H1 (cell line): ENCODE measurements at regions not wholly inside any gene's neighbourhood (a gene's known extent, or its start where the extent isn't known, plus 50 kb on each side); places are given as distances from the start of the nearest gene placed in this dataset.

Source experiments
- CTCF ChIA-PET: fragments of 300-600 bp; sonication (Branson Sonifier 250); formaldehyde crosslinking; loops from one replicate; lab custom pipeline; 2021; ENCODE audit not compliant: partially characterized antibody; lab: Charles Lee
- POLR2A ChIA-PET: fragments of 300-600 bp; sonication (Branson Sonifier 250); formaldehyde crosslinking; loops from one replicate; lab custom pipeline; 2021; ENCODE audit warnings: inconsistent platforms; ENCODE audit not compliant: partially characterized antibody; lab: Charles Lee
- DNase-seq, 2 experiments: peaks; one replicate each; pipeline versions ENCODE4 v3.0.0 to v3.0.0-alpha.2; 2010 to 2022; ENCODE audit warnings: low spot score in 2 of 2, low read depth in 1 of 2, mixed read lengths in 1 of 2
- FAIRE-seq: peaks from 2 replicates; lab custom pipeline; 2011; peaks lifted over from hg19 to GRCh38; lab: Jason Lieb, UNC
- H2AFZ ChIP-seq: 2 replicates; pipeline ENCODE4 v1.8.1; 2012; ENCODE audit warnings: low read length, inconsistent platforms
- H2AK5ac ChIP-seq: 2 replicates; pipeline ENCODE4 v1.6.1; 2013; ENCODE audit warnings: low read depth, low read length
- H2BK120ac ChIP-seq: replicated peaks from 2 replicates; pipeline ENCODE3; 2013; ENCODE audit warnings: low read depth, low read length, inconsistent platforms
- H2BK12ac ChIP-seq: 2 replicates; pipeline ENCODE4 v1.6.1; 2013; ENCODE audit warnings: low read depth, low read length
- H2BK15ac ChIP-seq: 2 replicates; pipeline ENCODE4 v1.6.1; 2013; ENCODE audit warnings: low read length
- H2BK20ac ChIP-seq: 2 replicates; pipeline ENCODE4 v1.6.1; 2013; ENCODE audit warnings: low read length
- H2BK5ac ChIP-seq: 2 replicates; pipeline ENCODE4 v1.6.1; 2013; ENCODE audit warnings: low read depth, low read length
- H3K14ac ChIP-seq: 2 replicates; pipeline ENCODE4 v1.6.1; 2013; ENCODE audit warnings: inconsistent platforms; ENCODE audit not compliant: insufficient read length
- H3K18ac ChIP-seq: 2 replicates; pipeline ENCODE4 v1.6.1; 2013; ENCODE audit warnings: low read length; ENCODE audit errors: extremely low read depth
- H3K23ac ChIP-seq: 2 replicates; pipeline ENCODE4 v1.6.1; 2013; ENCODE audit warnings: inconsistent platforms; ENCODE audit not compliant: insufficient read length
- H3K23me2 ChIP-seq: 2 replicates; pipeline ENCODE4 v1.6.1; 2013; ENCODE audit warnings: low read depth, low read length
- H3K27ac ChIP-seq: 2 replicates; pipeline ENCODE4 v1.6.1; 2011; ENCODE audit warnings: low read depth, low read length, inconsistent platforms
- H3K27me3 ChIP-seq, 4 experiments: replicated peaks in 1 of 4; 1 replicate in 1 of 4; 2 replicates in 3 of 4; pipeline versions ENCODE4 v1.6.1 to v1.8.1; 2011 to 2013; ENCODE audit warnings: low read length in 3 of 4, mild to moderate bottlenecking in 3 of 4, inconsistent platforms in 2 of 4, mixed read lengths in 2 of 4, moderate library complexity in 1 of 4; ENCODE audit not compliant: control insufficient read depth in 3 of 4, insufficient read depth in 3 of 4; ENCODE audit errors: extremely low read depth in 1 of 4
- H3K36me3 ChIP-seq, 4 experiments: 2 replicates each; pipeline versions ENCODE4 v1.6.1 to v1.8.1; 2011 to 2013; ENCODE audit warnings: mild to moderate bottlenecking in 4 of 4, low read length in 3 of 4, moderate library complexity in 2 of 4, control low read depth in 1 of 4, inconsistent platforms in 1 of 4; ENCODE audit not compliant: insufficient read depth in 4 of 4, control insufficient read depth in 2 of 4
- H3K4ac ChIP-seq: replicated peaks from 2 replicates; pipeline ENCODE3; 2013; ENCODE audit warnings: low read length, low read depth, mixed read lengths, inconsistent platforms; ENCODE audit not compliant: insufficient read length
- H3K4me1 ChIP-seq, 4 experiments: replicated peaks in 1 of 4; 1 replicate in 1 of 4; 2 replicates in 3 of 4; pipeline versions ENCODE4 v1.6.1 to v1.8.1; 2011 to 2013; ENCODE audit warnings: low read length in 3 of 4, inconsistent platforms in 2 of 4, mixed read lengths in 1 of 4; ENCODE audit not compliant: insufficient read depth in 4 of 4, control insufficient read depth in 3 of 4
- H3K4me2 ChIP-seq, 2 experiments: 2 replicates each; pipeline versions ENCODE4 v1.6.1 to v1.8.1; 2011 to 2013; ENCODE audit warnings: low read depth in 2 of 2, low read length in 2 of 2, control low read depth in 1 of 2, inconsistent platforms in 1 of 2, mild to moderate bottlenecking in 1 of 2; ENCODE audit not compliant: insufficient read depth in 1 of 2
- H3K4me3 ChIP-seq, 4 experiments: fragments of 200-600, 300-600 bp in 1 of 4; sonication (generic), shearing (Covaris generic), sonication (Bioruptor Twin) in 1 of 4; 2 replicates each; pipeline versions ENCODE4 v1.5.1 to v1.8.1; 2011 to 2016; ENCODE audit warnings: low read length in 4 of 4, low read depth in 3 of 4, control low read depth in 2 of 4, inconsistent platforms in 2 of 4, mild to moderate bottlenecking in 2 of 4, mixed read lengths in 1 of 4, moderate library complexity in 1 of 4; ENCODE audit not compliant: insufficient read depth in 2 of 4; ENCODE audit errors: extremely low read depth in 1 of 4
- H3K56ac ChIP-seq: replicated peaks from 2 replicates; pipeline ENCODE3; 2013; ENCODE audit warnings: low read depth, mild to moderate bottlenecking, mixed read lengths, low read length, inconsistent platforms; ENCODE audit not compliant: insufficient read length
- H3K79me1 ChIP-seq: 2 replicates; pipeline ENCODE4 v1.6.1; 2013; ENCODE audit warnings: low read depth, low read length, control low read depth
- H3K79me2 ChIP-seq, 2 experiments: 2 replicates each; pipeline versions ENCODE4 v1.6.1 to v1.8.1; 2012 to 2013; ENCODE audit warnings: low read length in 2 of 2, mild to moderate bottlenecking in 2 of 2, inconsistent platforms in 1 of 2; ENCODE audit not compliant: insufficient read depth in 2 of 2, control insufficient read depth in 1 of 2
- H3K9ac ChIP-seq, 4 experiments: replicated peaks in 1 of 4; 1 replicate in 1 of 4; 2 replicates in 3 of 4; pipeline versions ENCODE4 v1.6.1 to v1.8.1; 2011 to 2013; ENCODE audit warnings: low read depth in 3 of 4, low read length in 3 of 4, control low read depth in 2 of 4, mild to moderate bottlenecking in 2 of 4, moderate library complexity in 2 of 4, inconsistent platforms in 1 of 4; ENCODE audit errors: extremely low read depth in 1 of 4
- H3K9me3 ChIP-seq, 2 experiments: 2 replicates each; pipeline versions ENCODE4 v1.6.1 to v1.8.1; 2012 to 2013; ENCODE audit warnings: mild to moderate bottlenecking in 2 of 2, moderate library complexity in 2 of 2, control low read depth in 1 of 2, inconsistent platforms in 1 of 2, low read depth in 1 of 2, low read length in 1 of 2, mixed read lengths in 1 of 2; ENCODE audit not compliant: insufficient read depth in 2 of 2
- H4K20me1 ChIP-seq, 2 experiments: replicated peaks in 1 of 2; 2 replicates each; pipeline versions ENCODE3 to v1.8.1; 2011 to 2013; ENCODE audit warnings: inconsistent platforms in 2 of 2, low read length in 2 of 2, mild to moderate bottlenecking in 1 of 2; ENCODE audit not compliant: insufficient read depth in 2 of 2, control insufficient read depth in 1 of 2
- H4K5ac ChIP-seq: 2 replicates; pipeline ENCODE4 v1.6.1; 2013; ENCODE audit warnings: low read length, low read depth, mixed read lengths, inconsistent platforms; ENCODE audit not compliant: insufficient read length
- H4K8ac ChIP-seq: 2 replicates; pipeline ENCODE4 v1.8.0; 2013; ENCODE audit warnings: mild to moderate bottlenecking, moderate library complexity, low read length, inconsistent platforms; ENCODE audit not compliant: insufficient read depth; ENCODE audit errors: extremely low read depth
- H4K91ac ChIP-seq: replicated peaks from 2 replicates; pipeline ENCODE3; 2013; ENCODE audit warnings: low read length, mixed read lengths, inconsistent platforms; ENCODE audit not compliant: insufficient read length
- BCL11A ChIP-seq, 2 experiments: IDR thresholded peaks; one replicate each; pipeline ENCODE4 v1.6.1; 2011; ENCODE audit warnings: low read depth in 2 of 2, low read length in 2 of 2, mild to moderate bottlenecking in 2 of 2
- CBX8 ChIP-seq: fragments of 300-800, 300-1000 bp; sonication (generic); IDR thresholded peaks from 2 replicates; pipeline ENCODE4 v1.7.1; 2016; ENCODE audit warnings: low read depth, low read length, borderline replicate concordance
- CHD1 ChIP-seq: IDR thresholded peaks from 2 replicates; pipeline ENCODE4 v1.6.1; 2012; ENCODE audit warnings: low read depth, low read length, improper control_type of control experiment
- MAFK ChIP-seq: IDR thresholded peaks from 2 replicates; pipeline ENCODE4 v1.6.1; 2012; ENCODE audit warnings: low read depth, mild to moderate bottlenecking, improper control_type of control experiment, low read length
- SAP30 ChIP-seq: fragments of 300-600 bp; sonication (generic); IDR thresholded peaks from 2 replicates; pipeline ENCODE4 v1.7.1; 2012; ENCODE audit warnings: low read length, moderate library complexity, mild to moderate bottlenecking, inconsistent platforms; ENCODE audit not compliant: insufficient read depth, insufficient replicate concordance
- SIRT6 ChIP-seq: IDR thresholded peaks from one replicate; pipeline ENCODE4 v1.7.1; 2012; ENCODE audit warnings: low read length, inconsistent platforms
- SP4 ChIP-seq: IDR thresholded peaks from 2 replicates; pipeline ENCODE4 v1.6.1; 2012; ENCODE audit warnings: low read length, inconsistent platforms
- SRF ChIP-seq: IDR thresholded peaks from 2 replicates; pipeline ENCODE4 v1.6.1; 2011; ENCODE audit warnings: mild to moderate bottlenecking, low read depth, low read length, moderate library complexity
- TAF7 ChIP-seq: optimal IDR thresholded peaks from 2 replicates; pipeline ENCODE3; 2011; ENCODE audit warnings: low read depth, mild to moderate bottlenecking, inconsistent platforms, low read length, moderate library complexity, borderline replicate concordance
- TBP ChIP-seq: IDR thresholded peaks from 2 replicates; pipeline ENCODE4 v1.6.1; 2011; ENCODE audit warnings: low read depth, low read length, improper control_type of control experiment
- YY1 ChIP-seq: IDR thresholded peaks from 2 replicates; pipeline ENCODE4 v1.6.1; 2011; ENCODE audit warnings: low read depth, mild to moderate bottlenecking, low read length
- WGBS, 2 experiments: shearing (Covaris generic) in 1 of 2; methylation state at CpG; one replicate each; pipeline versions ENCODE4 v1.1.6 to v1.1.7; 2013 to 2015; ENCODE audit warnings: low lambda C conversion rate in 2 of 2, mixed read lengths in 2 of 2, inconsistent platforms in 1 of 2, low coverage in 1 of 2, missing lambda C conversion rate in 1 of 2; ENCODE audit not compliant: insufficient replicate concordance in 2 of 2, insufficient coverage in 1 of 2, insufficient read length in 1 of 2; ENCODE audit errors: extremely low coverage in 1 of 2, missing lambda C conversion rate in 1 of 2; 5-methylcytosine and 5-hydroxymethylcytosine counted together

- H4K5ac ChIP-seq: no peak overlapping the region
- H3K18ac ChIP-seq: no peak overlapping the region
- H2BK120ac ChIP-seq: no peak overlapping the region
- no peaks in the 10 kb centered on the region for H4K20me1 ChIP-seq
- 50% methylated on average over 3 of the region's 3 CpGs; no CpG with 5 or more reads in 1 of the 2 experiments for WGBS, 2 experiments
- H3K23ac ChIP-seq: no peak overlapping the region
- peaks cover 0 to 7% (median 0%) of the 10 kb centered on the region in 4 experiments; a peak in 1 of 7 replicates for H3K4me1 ChIP-seq
- H2BK12ac ChIP-seq: no peak overlapping the region
- no peak overlapping the region for H3K56ac ChIP-seq
- ChIA-PET CTCF (no interaction called here), POLR2A (no interaction called here)
- H4K91ac ChIP-seq: no peak overlapping the region
- no peak overlapping the region for H2AFZ ChIP-seq
- no peak overlapping the region for H3K14ac ChIP-seq
- H3K79me1 ChIP-seq: no peaks in the 10 kb centered on the region
- no peak overlapping the region for H3K4ac ChIP-seq
- TF ChIP-seq TBP (no peak), SIRT6 (no peak), MAFK (no peak), TAF7 (no peak), CBX8 (no peak), BCL11A (IDR thresholded peaks at IDR 0.05; ENCODE audit: low read depth in 2 of 2, low read length in 2 of 2) (no peak), CHD1 (no peak), YY1 (no peak), SAP30 (no peak), SRF (no peak), SP4 (no peak)
- H3K27ac ChIP-seq: no peak overlapping the region
- no peak overlapping the region for H3K4me3 ChIP-seq
- H3K4me2 ChIP-seq: peak overlapping the region in 1 of 2 experiments; percentile 8; a peak in 1 of 4 replicates
- H3K36me3 ChIP-seq: no peaks in the 10 kb centered on the region
- H3K79me2 ChIP-seq: no peaks in the 10 kb centered on the region
- H3K23me2 ChIP-seq: no peaks in the 10 kb centered on the region
- H2BK5ac ChIP-seq: no peak overlapping the region
- no peak overlapping the region for H2BK20ac ChIP-seq
- no peaks in the 10 kb centered on the region for H3K9me3 ChIP-seq
- DNase-seq: no peak
- no peak overlapping the region for H2BK15ac ChIP-seq
- H2AK5ac ChIP-seq: no peak overlapping the region
- no peak overlapping the region for H4K8ac ChIP-seq
- H3K9ac ChIP-seq: no peak overlapping the region
- H3K27me3 ChIP-seq: no peaks in the 10 kb centered on the region
- no peak for FAIRE-seq
Observed at GRCh38 chr15:50823281-50823680, 57.8 kb upstream of the SPPL2A start.
